NCI-H226 (cell line): ENCODE measurements at regions not wholly inside any gene's neighbourhood (a gene's known extent, or its start where the extent isn't known, plus 50 kb on each side); places are given as distances from the start of the nearest gene placed in this dataset.

Source experiments
- DNase-seq: peaks from one replicate; pipeline ENCODE4 v3.0.0-alpha.2; 2015

GRCh38 chr10:4063717-4064116, 278.7 kb upstream of the KLF6 start:
- DNase-seq = no peak

GRCh38 chr10:4062751-4063150, 277.7 kb upstream of the KLF6 start:
- DNase-seq = no peak

DNA sequence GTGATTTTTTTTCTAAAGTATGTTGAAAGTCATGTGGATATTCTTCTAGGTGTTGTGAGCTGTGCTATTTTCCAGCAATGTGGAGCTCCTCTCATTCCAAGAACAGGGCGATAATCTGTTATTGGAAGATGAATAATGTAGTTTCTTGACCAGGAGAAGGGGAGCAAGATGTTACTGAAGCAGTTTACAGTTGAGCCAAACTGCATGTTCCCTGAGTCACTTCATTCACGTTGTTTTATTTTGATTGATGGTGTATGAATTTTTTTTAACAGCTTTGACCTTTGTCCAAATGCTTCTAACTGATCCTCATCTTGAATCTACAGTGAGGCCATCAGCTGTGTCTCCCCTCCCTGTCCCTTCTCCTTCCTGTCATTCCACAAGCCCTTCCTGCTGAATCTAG, 277.1 kb upstream of the KLF6 start:
- no peak for DNase-seq

DNA sequence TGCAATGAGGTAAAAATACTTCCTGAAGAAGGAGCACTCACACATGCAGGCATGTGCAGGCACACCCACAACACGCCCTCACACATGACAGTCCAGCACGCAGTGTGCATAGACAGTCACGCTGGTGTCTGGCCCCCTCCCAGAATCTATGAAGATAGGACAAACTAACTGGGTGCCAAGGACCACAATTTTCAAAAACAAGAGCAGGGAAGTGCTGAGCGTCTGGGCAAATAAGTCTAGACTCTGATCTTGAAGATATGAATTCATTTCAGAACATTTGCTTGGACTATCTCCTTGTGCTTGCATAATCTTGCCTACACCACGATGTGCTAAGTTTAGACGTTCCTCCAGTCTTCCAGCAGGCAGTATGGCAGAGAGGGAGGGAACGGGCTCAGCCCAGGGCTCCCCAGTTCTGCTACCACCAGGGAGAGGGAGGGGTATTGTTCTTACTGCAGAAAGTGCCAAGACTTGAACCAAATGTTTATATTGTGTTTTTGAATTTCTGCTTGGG, 276.5 kb upstream of the KLF6 start:
- DNase-seq = no peak

DNA sequence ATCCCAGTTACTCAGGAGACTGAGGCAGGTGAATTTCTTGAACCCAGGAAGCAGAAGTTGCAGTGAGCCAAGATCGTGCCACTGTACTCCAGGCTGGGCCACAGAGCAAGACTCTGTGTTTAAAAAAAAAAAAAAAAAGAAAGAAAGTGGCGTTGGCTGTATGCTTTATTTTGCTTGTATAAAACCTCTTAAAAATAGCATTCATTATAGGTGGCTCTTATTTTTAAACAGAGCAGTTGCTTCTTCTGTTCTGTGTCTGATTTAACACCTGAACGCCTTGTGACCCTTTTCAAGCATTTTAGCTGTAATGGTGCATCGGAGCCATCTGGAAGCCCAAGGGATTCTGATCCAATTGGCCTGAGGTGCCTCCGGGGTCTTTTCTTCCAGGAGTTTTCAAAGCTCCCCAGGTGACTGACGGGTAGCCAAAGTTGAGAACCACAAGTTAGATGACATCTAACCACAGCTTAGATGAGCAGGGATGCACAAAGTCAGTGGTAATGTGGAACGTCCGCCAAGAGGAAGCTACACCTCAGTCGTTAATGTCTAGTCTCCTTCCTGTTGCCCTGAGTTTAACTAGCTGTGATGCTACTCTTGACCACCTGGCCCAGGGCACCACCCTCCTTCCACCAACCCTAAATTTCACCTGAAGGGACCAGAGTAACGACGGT, 274.6 kb upstream of the KLF6 start:
- DNase-seq = no peak

- no peak for DNase-seq
Observed at GRCh38 chr10:4058514-4059029, 273.6 kb upstream of the KLF6 start.

DNA sequence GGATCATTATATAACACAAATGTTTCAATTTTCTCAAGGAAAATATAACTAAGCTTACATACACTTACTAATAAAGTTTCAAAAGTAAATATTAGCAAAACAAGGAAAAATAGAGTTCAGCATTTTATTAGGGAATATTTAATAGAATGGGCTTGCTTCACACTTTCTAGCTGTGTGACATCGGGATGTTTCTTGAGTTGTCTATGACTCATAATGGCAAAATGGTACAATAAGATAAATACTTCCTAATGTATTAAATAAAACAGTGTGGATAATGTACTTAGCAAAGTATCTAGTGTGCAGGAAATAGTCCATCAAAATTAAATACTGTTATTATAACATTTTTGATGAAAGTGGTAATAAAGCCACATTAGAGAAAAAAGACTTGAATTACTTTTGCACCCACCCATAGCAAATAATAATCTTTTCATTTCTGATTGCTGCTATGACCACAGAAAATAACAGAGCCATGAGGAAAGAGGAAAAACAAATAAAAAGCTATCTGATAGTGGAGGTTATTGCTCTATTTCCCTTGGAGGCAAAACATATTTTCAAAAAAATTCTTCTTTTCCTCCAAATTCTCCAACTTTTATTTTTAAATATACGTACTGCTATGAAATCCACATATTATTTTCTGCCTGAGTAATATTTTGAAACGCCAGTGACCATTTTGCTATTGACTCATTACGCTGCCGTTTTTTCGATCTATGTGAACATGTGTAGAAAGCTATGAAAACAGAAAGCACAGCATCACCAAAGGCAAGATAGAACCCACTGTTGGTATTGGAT, 272.9 kb upstream of the KLF6 start:
- no peak for DNase-seq

GRCh38 chr10:4057021-4057420, 272.0 kb upstream of the KLF6 start:
- DNase-seq = no peak

- no peak for DNase-seq
Observed at GRCh38 chr10:4054656-4055435, 269.8 kb upstream of the KLF6 start.

- DNase-seq = no peak
Observed at GRCh38 chr10:4053940-4054339, 268.9 kb upstream of the KLF6 start.

DNA sequence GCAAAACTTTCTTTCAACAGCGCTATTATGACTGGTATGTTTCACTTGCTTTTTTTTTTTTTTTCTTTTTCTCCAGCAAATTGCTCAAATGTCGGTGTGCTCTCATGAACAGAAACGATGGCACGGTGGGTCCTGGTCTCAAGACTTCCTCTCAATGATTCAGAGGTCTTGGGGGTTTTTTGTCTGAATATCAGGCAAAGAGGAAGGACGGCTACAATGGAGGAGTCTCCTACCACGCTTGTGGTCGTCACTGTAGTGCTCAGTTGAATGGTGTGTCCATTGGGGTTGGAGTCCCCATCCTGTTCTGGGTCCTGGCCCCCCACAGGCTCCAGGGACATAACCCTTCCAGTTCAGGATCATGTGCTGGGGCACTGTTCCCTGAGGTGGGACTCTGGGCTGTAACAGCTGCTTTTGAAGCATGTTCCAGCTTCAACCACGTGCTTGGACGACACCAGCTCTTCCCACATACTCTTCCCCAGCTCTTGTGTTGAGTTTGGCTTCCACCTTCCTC, 266.7 kb upstream of the KLF6 start:
- DNase-seq = no peak

- DNase-seq = no peak
Observed at GRCh38 chr10:4051011-4051640, 266.1 kb upstream of the KLF6 start.

- DNase-seq = no peak
Observed at GRCh38 chr10:4050061-4050460, 265.1 kb upstream of the KLF6 start.

DNA sequence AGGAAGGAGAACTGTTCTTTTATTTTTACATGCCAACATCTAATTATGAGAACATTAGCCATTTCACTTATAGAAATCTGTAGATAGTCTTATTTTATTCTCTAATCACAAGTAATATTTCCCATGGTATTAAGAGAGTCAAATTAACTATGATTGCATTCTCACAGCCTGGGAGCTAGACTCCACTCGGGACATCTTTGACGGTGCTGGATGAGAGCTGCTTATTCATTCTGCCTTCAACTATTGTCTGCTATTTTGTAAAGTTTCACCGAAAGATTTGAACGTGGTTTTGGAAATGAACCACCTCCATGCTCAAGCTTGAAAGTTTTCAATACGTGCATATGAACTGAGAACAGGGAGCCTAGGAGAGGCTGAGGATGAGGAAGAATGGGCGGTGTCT, 264.3 kb upstream of the KLF6 start:
- DNase-seq = no peak

GRCh38 chr10:4048236-4048864, 263.3 kb upstream of the KLF6 start:
- no peak for DNase-seq

DNA sequence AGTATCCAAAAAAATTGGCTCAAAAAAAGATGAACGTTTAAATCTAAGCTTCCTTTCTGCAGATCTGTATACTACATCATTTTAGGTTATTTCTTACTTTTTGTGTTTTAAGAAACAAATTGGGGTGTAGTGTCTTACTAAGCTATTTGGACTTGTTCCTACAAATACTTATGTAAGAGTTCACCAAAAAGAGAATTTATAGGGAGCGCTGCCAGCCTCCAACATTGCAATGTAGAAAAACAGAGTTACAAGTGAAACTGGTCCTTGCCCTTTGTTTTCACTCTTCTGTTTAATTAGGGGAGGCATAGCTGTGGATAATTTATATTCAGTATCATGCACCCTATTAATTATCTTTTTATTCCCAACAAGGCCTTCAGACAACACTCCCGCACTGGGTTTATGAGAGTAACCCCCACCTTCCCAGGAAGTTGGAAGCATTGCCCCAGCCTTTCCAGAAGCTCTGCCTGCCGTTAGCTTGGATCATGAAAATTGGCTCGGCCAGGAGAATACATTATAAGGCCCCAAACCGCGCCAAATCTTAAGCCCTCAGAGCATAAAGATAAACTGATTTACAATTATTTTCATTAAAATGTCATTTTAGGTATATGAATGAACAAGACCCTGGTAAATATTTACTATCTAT, 261.8 kb upstream of the KLF6 start:
- DNase-seq = no peak

GRCh38 chr10:4046030-4046429, 261.0 kb upstream of the KLF6 start:
- no peak for DNase-seq

DNA sequence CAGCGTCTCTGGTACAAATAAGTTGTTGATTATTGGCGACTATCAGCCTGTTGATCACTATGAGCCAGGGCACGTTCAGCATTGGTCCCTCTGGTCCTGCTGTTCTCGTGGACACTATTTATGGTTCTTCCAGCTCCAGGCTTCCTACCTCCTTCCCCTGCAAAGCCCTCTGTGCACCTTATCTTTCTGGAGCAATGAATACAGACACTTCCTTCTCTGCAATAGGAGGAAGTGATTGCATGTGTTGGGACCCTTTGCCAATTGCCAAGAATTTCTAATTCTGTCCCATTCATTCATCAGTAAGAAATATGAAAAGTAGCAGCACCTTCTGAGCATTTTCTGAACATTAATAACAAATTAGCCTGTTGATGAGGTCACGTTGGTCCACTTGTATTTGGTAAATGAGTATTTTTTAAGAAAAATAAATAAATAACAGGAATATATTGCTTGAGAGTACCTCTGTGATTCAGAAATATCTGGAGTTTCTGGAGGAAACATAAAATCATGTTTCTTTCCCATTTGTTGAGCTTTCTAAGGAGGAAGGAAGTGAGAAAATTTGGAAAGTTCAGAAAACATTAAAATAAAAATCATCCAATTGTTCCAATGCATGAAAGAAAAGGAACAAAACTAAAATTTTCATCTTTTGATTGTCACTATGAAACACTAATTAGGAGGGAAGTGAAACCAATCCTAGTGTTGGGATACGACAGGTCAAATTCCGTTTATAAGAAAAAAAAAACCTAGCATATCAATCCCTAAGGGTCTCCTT, 259.1 kb upstream of the KLF6 start:
- no peak for DNase-seq

- no peak for DNase-seq
Observed at GRCh38 chr10:4041635-4042034, 256.6 kb upstream of the KLF6 start.

GRCh38 chr10:4038000-4038399, 253.0 kb upstream of the KLF6 start:
- no peak for DNase-seq

DNA sequence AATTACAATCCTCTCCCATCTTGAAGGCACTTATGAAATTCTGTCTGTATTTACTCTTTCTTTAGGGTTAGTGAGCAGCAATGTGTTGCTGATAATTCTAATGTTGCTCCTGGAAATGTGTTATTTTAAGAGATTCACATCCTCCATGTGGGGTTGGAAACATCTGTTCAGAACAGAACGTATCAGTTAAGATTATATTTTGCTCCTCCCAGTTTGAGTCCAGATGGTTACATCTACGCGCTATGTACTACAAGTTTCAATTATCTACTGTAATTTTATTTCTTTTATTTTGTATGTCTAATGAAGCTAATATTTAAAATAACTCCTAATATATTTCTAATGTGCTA, 250.6 kb upstream of the KLF6 start:
- DNase-seq = no peak
